ENCODE measurements at regions not wholly inside any gene's neighbourhood (a gene's known extent, or its start where the extent isn't known, plus 50 kb on each side); places are given as distances from the start of the nearest gene placed in this dataset.

- RAD21 ChIA-PET (ENCODE audit: low non-redundant PET in 1 of 2, low total read pairs in 2 of 2, uncharacterized antibody in 2 of 2, unreplicated experiment in 2 of 2): no interaction called here
- TF ChIP-seq, protein P1, sequence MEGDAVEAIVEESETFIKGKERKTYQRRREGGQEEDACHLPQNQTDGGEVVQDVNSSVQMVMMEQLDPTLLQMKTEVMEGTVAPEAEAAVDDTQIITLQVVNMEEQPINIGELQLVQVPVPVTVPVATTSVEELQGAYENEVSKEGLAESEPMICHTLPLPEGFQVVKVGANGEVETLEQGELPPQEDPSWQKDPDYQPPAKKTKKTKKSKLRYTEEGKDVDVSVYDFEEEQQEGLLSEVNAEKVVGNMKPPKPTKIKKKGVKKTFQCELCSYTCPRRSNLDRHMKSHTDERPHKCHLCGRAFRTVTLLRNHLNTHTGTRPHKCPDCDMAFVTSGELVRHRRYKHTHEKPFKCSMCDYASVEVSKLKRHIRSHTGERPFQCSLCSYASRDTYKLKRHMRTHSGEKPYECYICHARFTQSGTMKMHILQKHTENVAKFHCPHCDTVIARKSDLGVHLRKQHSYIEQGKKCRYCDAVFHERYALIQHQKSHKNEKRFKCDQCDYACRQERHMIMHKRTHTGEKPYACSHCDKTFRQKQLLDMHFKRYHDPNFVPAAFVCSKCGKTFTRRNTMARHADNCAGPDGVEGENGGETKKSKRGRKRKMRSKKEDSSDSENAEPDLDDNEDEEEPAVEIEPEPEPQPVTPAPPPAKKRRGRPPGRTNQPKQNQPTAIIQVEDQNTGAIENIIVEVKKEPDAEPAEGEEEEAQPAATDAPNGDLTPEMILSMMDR (IDR thresholded peaks at IDR 0.05 in 2 of 3, conservative IDR thresholded peaks at IDR 0.05 in 1 of 3; ENCODE audit: borderline replicate concordance in 1 of 3, insufficient read depth in 1 of 3, low read depth in 2 of 3, low read length in 2 of 3): no peak
- H3K27ac ChIP-seq (ENCODE audit: low read depth, low read length): no peak overlapping the region
- CTCF ChIA-PET: no interaction called here
- no peak overlapping the region for H3K4me3 ChIP-seq (replicated peaks in 1 of 2; ENCODE audit: low read depth in 1 of 2, low read length in 2 of 2)
- no peaks in the 10 kb centered on the region for H3K27me3 ChIP-seq (ENCODE audit: insufficient read depth, low read length)
- no peak overlapping the region for H3K4me2 ChIP-seq (ENCODE audit: low read length)
- ATAC-seq (no peak), DNase-seq (ENCODE audit: low read depth, low spot score) (no peak)
- no peak overlapping the region for H2AFZ ChIP-seq (ENCODE audit: low read depth, low read length, poor library complexity, severe bottlenecking)
- no peak overlapping the region for H3K9ac ChIP-seq (ENCODE audit: low read length)
- no peaks in the 10 kb centered on the region for H3K4me1 ChIP-seq (ENCODE audit: control insufficient read depth in 1 of 2, insufficient read depth in 2 of 2, low read length in 2 of 2)
- no TSS peak for BruUV-seq (replicated peaks)
- H4K20me1 ChIP-seq (ENCODE audit: insufficient read depth): no peaks in the 10 kb centered on the region
- POLR2A ChIA-PET: no interaction called here
- intact Hi-C loops (cut with micrococcal nuclease): no loop called here
- no peaks in the 10 kb centered on the region for H3K36me3 ChIP-seq (ENCODE audit: control insufficient read depth in 1 of 2, insufficient read depth in 2 of 2, low read length in 2 of 2)
- H3K9me3 ChIP-seq (ENCODE audit: control insufficient read depth in 1 of 2, insufficient read depth in 1 of 2, low read depth in 1 of 2, low read length in 2 of 2): no peaks in the 10 kb centered on the region
- H3K79me2 ChIP-seq (ENCODE audit: insufficient read depth, low read length): no peaks in the 10 kb centered on the region
- H3K9me2 ChIP-seq (ENCODE audit: insufficient read depth): no peaks in the 10 kb centered on the region
Observed at GRCh38 chr18:22628795-22629510, 211.2 kb upstream of the CTAGE1 start.

- no peaks in the 10 kb centered on the region for H3K27me3 ChIP-seq (ENCODE audit: insufficient read depth, low read length)
- DNase-seq (ENCODE audit: low read depth, low spot score) (no peak), ATAC-seq (no peak)
- H2AFZ ChIP-seq (ENCODE audit: low read depth, low read length, poor library complexity, severe bottlenecking): no peak overlapping the region
- RAD21 ChIA-PET (ENCODE audit: low non-redundant PET in 1 of 2, low total read pairs in 2 of 2, uncharacterized antibody in 2 of 2, unreplicated experiment in 2 of 2): no interaction called here
- no peaks in the 10 kb centered on the region for H3K4me1 ChIP-seq (ENCODE audit: control insufficient read depth in 1 of 2, insufficient read depth in 2 of 2, low read length in 2 of 2)
- no peak overlapping the region for H3K4me3 ChIP-seq (replicated peaks in 1 of 2; ENCODE audit: low read depth in 1 of 2, low read length in 2 of 2)
- H3K79me2 ChIP-seq (ENCODE audit: insufficient read depth, low read length): no peaks in the 10 kb centered on the region
- no peaks in the 10 kb centered on the region for H3K9me2 ChIP-seq (ENCODE audit: insufficient read depth)
- no peaks in the 10 kb centered on the region for H3K9me3 ChIP-seq (ENCODE audit: control insufficient read depth in 1 of 2, insufficient read depth in 1 of 2, low read depth in 1 of 2, low read length in 2 of 2)
- POLR2A ChIA-PET: no interaction called here
- no peak overlapping the region for H3K4me2 ChIP-seq (ENCODE audit: low read length)
- TF ChIP-seq POLR2A (IDR thresholded peaks at IDR 0.05; ENCODE audit: borderline replicate concordance, extremely low read depth, insufficient read depth, insufficient read length): no peak
- TF ChIP-seq ELF1 (IDR thresholded peaks at IDR 0.05; ENCODE audit: borderline replicate concordance, low read depth): no peak
- TF ChIP-seq CEBPB (IDR thresholded peaks at IDR 0.05; ENCODE audit: low read depth): no peak
- TF ChIP-seq ZFX (IDR thresholded peaks at IDR 0.05): no peak
- TF ChIP-seq, protein P1 (IDR thresholded peaks at IDR 0.05 in 2 of 3, conservative IDR thresholded peaks at IDR 0.05 in 1 of 3; ENCODE audit: borderline replicate concordance in 1 of 3, insufficient read depth in 1 of 3, low read depth in 2 of 3, low read length in 2 of 3): no peak
- no peak for TF ChIP-seq SRF (IDR thresholded peaks at IDR 0.05; ENCODE audit: low read depth)
- TF ChIP-seq SP1 (IDR thresholded peaks at IDR 0.05; ENCODE audit: low read depth): no peak
- TF ChIP-seq JUND (IDR thresholded peaks at IDR 0.05): no peak
- no peak for TF ChIP-seq RAD21 (IDR thresholded peaks at IDR 0.05; ENCODE audit: low read depth)
- no peak for TF ChIP-seq ATF3 (IDR thresholded peaks at IDR 0.05)
- TF ChIP-seq FOSL1 (IDR thresholded peaks at IDR 0.05; ENCODE audit: low read depth): no peak
- no peak for TF ChIP-seq YY1 (IDR thresholded peaks at IDR 0.05; ENCODE audit: extremely low read depth, insufficient replicate concordance, low read depth, low read length)
- TF ChIP-seq POLR2AphosphoS5 (IDR thresholded peaks at IDR 0.05; ENCODE audit: low read depth, low read length): no peak
- CTCF ChIA-PET: no interaction called here
- H3K36me3 ChIP-seq (ENCODE audit: control insufficient read depth in 1 of 2, insufficient read depth in 2 of 2, low read length in 2 of 2): no peaks in the 10 kb centered on the region
- no peaks in the 10 kb centered on the region for H4K20me1 ChIP-seq (ENCODE audit: insufficient read depth)
- H3K9ac ChIP-seq (ENCODE audit: low read length): no peak overlapping the region
- no TSS peak for BruUV-seq (replicated peaks)
- H3K27ac ChIP-seq (ENCODE audit: low read depth, low read length): no peak overlapping the region
- intact Hi-C loops (cut with micrococcal nuclease): no loop called here
Observed at GRCh38 chr18:22630980-22631379, 213.3 kb upstream of the CTAGE1 start.

Measured in HCT116 (cell line).